Activated T-helper 1 cell treated with anti-CD3 and anti-CD28 coated beads, Interleukin-2, amount 50 U/mL, for 16 hours (primary cell): ENCODE measurements at regions not wholly inside any gene's neighbourhood (a gene's known extent, or its start where the extent isn't known, plus 50 kb on each side); places are given as distances from the start of the nearest gene placed in this dataset.

Experiments used
- DNase-seq, 2 donors: peaks; one replicate each; pipeline ENCODE4 v3.0.0-alpha.2; 2020; ENCODE audit warnings: low read depth in 1 of 2, low spot score in 1 of 2

GRCh38 chr11:19661827-19662226 is 50.8 kb upstream of the NAV2 start:
- DNase-seq = no peak

- DNase-seq = no peak
Observed at GRCh38 chr11:19660076-19660475, 52.6 kb upstream of the NAV2 start.

- DNase-seq = no peak
Observed at GRCh38 chr11:19659529-19659928, 53.1 kb upstream of the NAV2 start.

GRCh38 chr11:19658344-19658743 is 54.3 kb upstream of the NAV2 start:
- no peak for DNase-seq

- DNase-seq = no peak
Observed at GRCh38 chr11:19656140-19656541, 56.5 kb upstream of the NAV2 start.

- no peak for DNase-seq
Observed at GRCh38 chr11:19652623-19653375, 59.8 kb upstream of the NAV2 start.

- no peak for DNase-seq
Observed at GRCh38 chr11:19651653-19652052, 61.0 kb upstream of the NAV2 start.

- DNase-seq = no peak
Observed at GRCh38 chr11:19651028-19651427, 61.6 kb upstream of the NAV2 start.

- no peak for DNase-seq
Observed at GRCh38 chr11:19650467-19650866, 62.2 kb upstream of the NAV2 start.

GRCh38 chr11:19649751-19650150 is 62.9 kb upstream of the NAV2 start:
- DNase-seq = no peak

- no peak for DNase-seq
Observed at GRCh38 chr11:19648321-19648720, 64.3 kb upstream of the NAV2 start.

GRCh38 chr11:19647816-19648215 is 64.8 kb upstream of the NAV2 start:
- DNase-seq = no peak

- no peak for DNase-seq
Observed at GRCh38 chr11:19646921-19647320, 65.7 kb upstream of the NAV2 start.

- no peak for DNase-seq
Observed at GRCh38 chr11:19646308-19646707, 66.3 kb upstream of the NAV2 start.

GRCh38 chr11:19644316-19644715 is 68.3 kb upstream of the NAV2 start:
- DNase-seq = no peak

GRCh38 chr11:19642185-19643158 is 70.2 kb upstream of the NAV2 start:
- no peak for DNase-seq

- DNase-seq = no peak
Observed at GRCh38 chr11:19639603-19640105, 73.0 kb upstream of the NAV2 start.

- no peak for DNase-seq
Observed at GRCh38 chr11:19635332-19635731, 77.3 kb upstream of the NAV2 start.

- no peak for DNase-seq
Observed at GRCh38 chr11:19633276-19633675, 79.4 kb upstream of the NAV2 start.

GRCh38 chr11:19632499-19632834 is 80.2 kb upstream of the NAV2 start:
- no peak for DNase-seq

GRCh38 chr11:19631712-19632498 is 80.7 kb upstream of the NAV2 start:
- DNase-seq = no peak
